HG03095 (cell line): ENCODE measurements at regions not wholly inside any gene's neighbourhood (a gene's known extent, or its start where the extent isn't known, plus 50 kb on each side); places are given as distances from the start of the nearest gene placed in this dataset.

Experiments used
- ATAC-seq: cut with Tn5 transposase; IDR thresholded peaks from one replicate; pipeline ENCODE4 v1.9.1; 2021; ENCODE audit warnings: moderate library complexity; ENCODE audit not compliant: unreplicated experiment

DNA sequence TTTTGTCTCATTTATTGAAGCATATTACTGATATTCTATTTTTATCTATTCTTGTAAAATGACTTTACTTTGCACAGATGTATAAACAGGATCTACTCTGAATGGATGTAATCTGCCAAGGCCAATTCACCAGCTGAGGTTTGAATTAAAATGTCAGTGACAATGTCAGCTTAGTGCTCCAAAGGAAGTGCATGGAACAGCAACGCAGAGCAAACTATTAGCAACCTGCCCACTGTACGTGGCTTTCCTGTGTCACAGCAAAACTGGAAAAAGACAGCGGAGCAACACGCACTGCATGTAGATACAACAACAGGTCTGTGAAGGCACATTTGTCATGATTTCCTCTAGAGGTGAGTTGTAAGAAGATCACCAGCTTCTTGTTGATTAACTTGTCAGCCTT is 409.4 kb downstream of the MED10 start:
- ATAC-seq = no peak

DNA sequence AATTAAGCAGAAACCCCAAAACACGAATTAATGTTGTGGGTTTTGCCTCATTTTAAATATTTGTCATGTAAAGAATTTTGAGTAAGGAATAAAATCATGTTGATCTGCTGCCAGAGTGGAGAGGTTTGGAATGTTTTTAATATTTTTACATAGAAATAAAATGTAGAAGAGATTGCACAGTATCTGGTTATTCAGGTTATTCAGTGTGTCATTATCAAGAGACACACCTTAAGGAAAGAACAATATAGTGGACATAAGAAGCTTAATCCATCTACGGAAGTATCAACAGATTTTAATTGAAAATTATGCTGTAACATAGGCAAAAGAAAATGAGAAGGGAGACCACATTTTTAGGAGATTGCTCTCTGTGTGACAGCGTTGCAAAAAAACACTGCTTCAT is 410.4 kb downstream of the MED10 start:
- ATAC-seq = no peak

- no peak for ATAC-seq
These were observed 411.0 kb downstream of the MED10 start for GRCh38 chr5:5967373-5967772.

DNA sequence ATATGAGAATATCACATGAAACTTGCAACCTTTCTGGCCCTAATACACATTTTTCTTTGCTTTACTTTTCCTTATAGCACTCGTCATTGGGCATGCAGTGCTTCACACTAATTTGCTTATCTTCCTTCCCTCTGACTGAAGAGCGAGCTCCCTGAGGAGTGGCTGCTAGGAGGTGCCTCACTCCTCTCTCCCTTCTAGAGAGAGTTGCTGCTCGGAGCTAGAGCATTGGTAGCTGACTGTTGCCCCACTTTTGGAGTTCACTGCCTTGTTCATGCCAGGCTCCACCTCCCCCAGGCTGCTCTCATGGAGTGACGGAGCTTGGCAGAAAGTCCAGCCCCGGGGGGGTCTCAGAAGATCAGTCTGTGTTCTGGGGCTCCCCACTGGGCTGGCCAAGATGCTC is 413.2 kb downstream of the MED10 start:
- ATAC-seq = no peak

GRCh38 chr5:5964347-5964746 is 414.0 kb downstream of the MED10 start:
- ATAC-seq = no peak

- no peak for ATAC-seq
These were observed 420.6 kb downstream of the MED10 start for GRCh38 chr5:5957737-5958136.

DNA sequence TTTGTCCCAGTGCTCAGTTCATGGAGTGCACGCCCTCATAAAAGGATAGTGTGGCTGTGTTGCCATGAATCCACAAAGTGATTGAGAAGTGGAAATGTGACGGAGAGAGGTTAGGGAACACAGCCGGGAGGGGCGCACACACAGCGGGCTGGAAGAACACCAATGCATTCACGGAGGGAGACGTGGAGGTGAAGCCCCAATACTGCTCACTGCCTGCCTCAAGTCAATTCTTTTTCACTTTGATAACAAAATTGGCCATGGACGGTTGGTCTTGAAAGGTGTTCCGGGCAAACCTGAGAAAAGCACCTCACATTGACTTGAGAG is 424.1 kb downstream of the MED10 start:
- no peak for ATAC-seq

DNA sequence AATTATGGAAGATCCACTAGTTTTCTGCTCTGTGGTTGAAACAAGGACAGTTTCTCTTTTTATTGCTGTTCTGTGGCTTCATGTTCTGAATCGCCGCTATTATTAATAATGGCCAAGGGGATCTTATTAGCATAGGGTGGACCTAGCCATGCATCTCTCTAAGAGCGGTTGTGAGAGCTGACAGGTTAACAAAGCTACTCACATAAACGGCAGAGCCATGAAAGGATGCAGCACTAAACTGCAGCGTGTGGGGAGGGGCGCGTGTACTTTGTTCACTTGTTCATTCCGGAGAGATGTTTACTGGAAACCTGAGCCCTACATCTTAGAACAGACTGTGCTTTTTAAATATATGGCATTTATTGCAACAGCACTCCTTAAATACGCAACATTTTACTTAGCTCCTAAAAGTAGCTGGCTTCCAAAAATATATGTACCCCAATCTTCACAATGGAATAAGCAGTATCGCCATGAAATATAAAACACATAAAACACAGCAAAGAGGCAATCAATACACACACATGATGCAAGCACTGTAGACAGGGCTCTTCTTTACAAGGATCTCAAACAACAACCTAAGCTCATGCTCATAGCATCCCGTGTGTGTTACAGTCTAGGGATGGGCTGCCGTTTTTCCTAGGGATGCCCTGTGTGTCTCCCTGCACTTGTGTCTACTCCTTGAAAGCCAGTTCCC is 424.6 kb downstream of the MED10 start:
- no peak for ATAC-seq

DNA sequence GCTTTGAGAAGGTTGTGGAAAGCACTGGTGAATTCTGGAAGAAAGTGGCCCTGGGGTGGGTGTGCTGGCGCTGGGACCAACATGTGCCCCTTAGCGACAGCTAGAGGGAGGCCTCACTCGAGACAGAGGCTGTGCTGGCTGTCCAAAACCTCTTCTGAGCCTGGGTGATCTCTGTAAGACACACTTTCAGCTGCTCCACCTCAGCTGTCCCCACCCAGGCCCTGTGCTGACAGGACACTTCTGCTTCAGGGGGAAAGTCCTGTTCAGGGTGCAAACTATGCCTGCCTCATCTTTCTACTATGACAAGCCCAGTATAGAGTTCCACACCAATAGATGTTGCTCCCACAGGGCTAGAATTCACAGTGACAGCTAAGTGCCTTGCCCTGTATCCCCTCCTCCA is 426.4 kb downstream of the MED10 start:
- no peak for ATAC-seq

DNA sequence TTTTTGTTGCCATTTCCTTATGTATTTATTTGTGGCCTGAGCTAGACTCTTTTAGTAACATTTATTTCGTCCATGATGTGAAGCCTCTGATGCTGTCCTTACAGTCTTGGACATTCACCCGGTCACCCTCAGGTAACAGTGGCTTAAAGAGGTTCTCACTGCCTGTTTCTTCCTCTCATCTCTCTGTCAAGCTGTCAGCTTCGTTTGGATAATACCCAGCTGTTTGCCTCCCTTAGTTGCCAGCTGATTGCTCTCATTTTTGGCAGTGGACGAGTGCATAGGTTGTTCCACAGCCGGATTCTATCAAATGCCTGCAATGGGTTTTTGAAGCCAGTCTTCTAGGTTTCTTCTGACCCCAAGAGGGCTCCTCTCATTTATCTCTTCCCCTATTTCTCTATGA is 427.7 kb downstream of the MED10 start:
- no peak for ATAC-seq

- ATAC-seq = no peak
These were observed 436.9 kb downstream of the MED10 start for GRCh38 chr5:5941486-5941885.

- ATAC-seq = no peak
These were observed 438.5 kb downstream of the MED10 start for GRCh38 chr5:5939759-5940370.

- ATAC-seq = no peak
These were observed 444.7 kb downstream of the MED10 start for GRCh38 chr5:5933651-5934050.

DNA sequence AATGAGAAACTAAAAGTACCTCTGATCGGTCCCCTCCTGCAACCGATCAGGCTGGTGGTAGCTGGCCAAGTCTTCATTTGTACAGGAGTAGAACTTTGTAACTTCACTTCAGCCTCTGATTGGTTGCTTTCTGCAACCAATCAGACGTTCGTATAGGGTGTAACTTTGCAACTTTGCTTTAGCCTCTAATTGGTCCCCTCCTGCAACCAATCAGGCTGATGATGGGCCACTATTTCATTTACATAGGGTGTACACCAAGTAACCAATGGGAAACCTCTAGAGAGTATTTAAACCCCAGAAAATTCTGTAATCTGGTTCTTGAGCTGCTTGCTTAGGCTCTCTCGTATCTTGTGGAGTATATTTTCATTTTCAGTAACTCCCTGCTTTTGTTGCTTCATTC is 445.5 kb downstream of the MED10 start:
- no peak for ATAC-seq

- ATAC-seq = no peak
These were observed 447.8 kb downstream of the MED10 start for GRCh38 chr5:5930561-5930960.

- no peak for ATAC-seq
These were observed 448.9 kb downstream of the MED10 start for GRCh38 chr5:5929291-5930020.

DNA sequence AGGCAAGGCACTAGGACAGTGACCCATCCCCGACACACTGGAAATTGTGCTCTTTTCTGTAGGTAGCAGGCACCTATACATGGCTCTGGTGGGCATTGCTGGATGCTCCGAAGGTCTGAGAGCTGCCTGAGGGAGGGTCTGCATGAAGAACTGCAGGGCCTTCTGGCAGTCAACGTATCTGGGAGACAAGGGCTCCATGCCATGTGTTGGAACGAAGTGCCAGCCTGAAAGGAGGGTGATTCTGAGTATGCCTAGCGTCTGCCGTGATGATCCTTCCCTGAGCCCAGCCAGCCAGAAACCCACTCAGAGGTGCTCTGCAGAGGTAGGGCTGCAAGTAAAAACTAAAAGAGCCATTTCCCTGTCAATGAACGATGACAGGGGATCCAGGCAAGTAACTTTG is 453.2 kb downstream of the MED10 start:
- ATAC-seq = no peak

DNA sequence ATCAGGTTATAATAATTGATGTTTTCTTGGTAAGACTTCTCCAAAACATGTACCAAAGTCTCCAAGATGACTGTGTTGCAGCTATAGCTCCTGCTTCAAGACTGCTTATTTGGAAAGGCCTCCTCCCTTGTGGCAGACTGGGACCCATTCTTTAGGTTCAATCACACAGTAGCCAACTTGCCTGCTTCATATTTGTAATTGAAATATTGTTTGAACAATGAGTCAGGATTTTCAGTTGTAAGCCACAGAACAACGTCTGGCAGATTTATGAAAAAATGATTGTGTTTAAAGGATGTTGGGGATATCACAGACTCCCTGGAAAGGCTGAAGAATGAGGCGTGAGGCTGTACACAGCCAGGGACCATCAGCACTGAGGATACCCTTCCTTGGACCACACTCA is 458.9 kb downstream of the MED10 start:
- ATAC-seq = no peak

- ATAC-seq = no peak
These were observed 471.6 kb downstream of the MED10 start for GRCh38 chr5:5906778-5907177.

DNA sequence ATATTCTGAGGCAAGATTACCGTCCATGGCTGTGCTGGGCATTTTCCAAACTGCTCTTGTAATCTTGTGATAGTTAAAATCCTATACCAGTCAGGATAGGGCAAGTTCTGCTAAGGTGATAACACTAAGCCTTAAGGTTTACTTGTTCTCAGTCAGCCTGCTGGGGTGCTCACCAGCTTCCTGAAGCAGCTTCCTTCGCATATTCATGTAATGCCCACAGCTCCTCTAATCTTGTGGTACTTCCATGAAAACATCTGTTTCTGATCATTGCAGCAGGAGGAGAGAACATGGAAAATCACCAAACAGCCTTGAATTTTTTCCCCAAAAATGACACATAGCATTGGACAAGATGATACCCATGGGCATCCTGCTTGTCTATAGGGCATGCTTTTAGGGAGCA is 473.2 kb downstream of the MED10 start:
- no peak for ATAC-seq

DNA sequence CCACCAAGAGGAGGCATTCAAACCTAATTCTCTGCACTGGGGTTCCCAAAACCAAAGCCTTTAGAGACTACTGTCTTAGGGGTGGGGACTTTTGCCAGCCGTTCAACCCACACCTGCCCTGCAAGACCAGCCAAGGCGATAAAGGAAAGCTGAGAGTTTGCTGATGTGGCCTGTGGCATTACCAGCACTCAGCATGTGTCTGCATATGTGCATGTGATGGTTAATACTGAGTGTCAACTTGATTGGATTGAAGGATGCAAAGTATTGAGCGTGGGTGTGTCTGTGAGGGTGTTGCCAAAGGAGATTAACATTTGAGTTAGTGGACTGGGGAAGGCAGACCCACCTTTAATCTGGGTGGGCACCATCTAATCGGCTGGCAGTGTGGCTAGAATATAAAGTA is 474.2 kb downstream of the MED10 start:
- ATAC-seq = no peak
